HG03342 (cell line): ENCODE measurements at regions not wholly inside any gene's neighbourhood (a gene's known extent, or its start where the extent isn't known, plus 50 kb on each side); places are given as distances from the start of the nearest gene placed in this dataset.
A peak's percentile ranks its signal among the peaks of the same experiment; 100 is the strongest.

Source experiments
- ATAC-seq: cut with Tn5 transposase; IDR thresholded peaks from one replicate; pipeline ENCODE4 v1.9.1; 2021; ENCODE audit warnings: mild to moderate bottlenecking, moderate library complexity; ENCODE audit not compliant: unreplicated experiment

GRCh38 chr5:17428176-17428800 lies 69.7 kb upstream of the TAF11L2 start:
- ATAC-seq: no peak

GRCh38 chr5:17429353-17429752 lies 68.7 kb upstream of the TAF11L2 start:
- ATAC-seq: no peak

- no peak for ATAC-seq
These were observed 67.8 kb upstream of the TAF11L2 start for GRCh38 chr5:17430241-17430640.

GRCh38 chr5:17431272-17432050 lies 66.6 kb upstream of the TAF11L2 start:
- no peak for ATAC-seq

DNA sequence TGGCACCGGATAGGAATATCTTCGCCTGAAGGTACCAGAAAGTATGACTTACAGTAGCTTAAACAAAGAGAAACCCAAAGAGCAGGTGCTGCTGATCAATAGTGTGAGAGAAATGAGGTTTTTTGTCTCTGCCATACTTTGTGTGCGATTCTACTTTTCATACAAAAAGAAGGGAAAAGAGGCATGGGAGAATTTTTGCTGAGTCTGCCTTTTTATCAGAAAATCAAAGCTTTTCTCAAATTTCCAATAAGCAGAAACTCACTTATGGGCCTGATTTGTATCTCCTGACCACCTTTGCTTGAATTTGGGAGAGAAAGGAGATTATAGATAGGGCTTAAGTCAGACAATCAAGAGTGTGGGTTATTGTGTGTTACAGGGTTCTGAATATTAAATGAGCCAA lies 65.5 kb upstream of the TAF11L2 start:
- ATAC-seq: no peak

- ATAC-seq: no peak
These were observed 64.6 kb upstream of the TAF11L2 start for GRCh38 chr5:17433406-17433805.

DNA sequence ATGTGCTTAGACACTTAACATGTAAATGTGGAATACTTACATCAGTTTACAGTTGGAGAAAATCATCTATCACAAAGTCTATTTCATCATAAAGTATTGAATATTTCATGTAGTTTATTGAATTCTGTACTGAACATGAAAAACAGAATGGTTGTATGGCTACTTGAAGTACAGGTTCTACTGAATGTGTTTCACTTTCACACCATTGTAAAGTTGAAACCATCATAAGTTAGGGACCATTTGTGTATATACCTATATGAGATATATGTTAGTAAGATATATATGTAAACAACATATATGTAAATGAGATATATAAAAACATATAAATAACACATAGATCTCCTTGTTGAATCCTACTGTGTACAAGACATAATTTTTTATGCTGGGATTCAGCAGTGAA lies 63.0 kb upstream of the TAF11L2 start:
- ATAC-seq: peak; percentile 46

GRCh38 chr5:17436350-17436749 lies 61.7 kb upstream of the TAF11L2 start:
- ATAC-seq: peak; percentile 44

DNA sequence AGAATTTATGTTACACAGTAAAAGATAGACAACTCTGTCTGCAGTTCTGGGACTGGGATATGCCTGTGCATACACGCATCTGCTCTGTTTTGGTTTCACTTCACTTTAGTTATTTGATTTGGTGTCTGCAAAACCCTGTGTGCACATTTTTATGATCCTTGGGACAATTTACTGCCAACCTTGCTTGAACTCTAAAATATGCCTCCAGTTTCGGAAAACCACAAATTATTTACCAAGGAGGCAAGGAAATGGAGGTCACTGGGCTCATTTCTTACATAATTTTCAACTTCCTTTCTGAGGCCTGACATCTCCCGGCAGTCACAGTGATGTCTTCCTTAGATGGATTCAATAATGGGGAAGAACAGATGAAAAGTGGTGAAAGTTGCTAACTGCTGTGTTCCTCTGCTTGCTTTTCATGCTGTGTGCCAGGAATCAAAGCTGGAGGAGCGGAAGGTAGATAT lies 61.2 kb upstream of the TAF11L2 start:
- peak; percentile 84 for ATAC-seq

- ATAC-seq: no peak
These were observed 60.0 kb upstream of the TAF11L2 start for GRCh38 chr5:17438027-17438426.

DNA sequence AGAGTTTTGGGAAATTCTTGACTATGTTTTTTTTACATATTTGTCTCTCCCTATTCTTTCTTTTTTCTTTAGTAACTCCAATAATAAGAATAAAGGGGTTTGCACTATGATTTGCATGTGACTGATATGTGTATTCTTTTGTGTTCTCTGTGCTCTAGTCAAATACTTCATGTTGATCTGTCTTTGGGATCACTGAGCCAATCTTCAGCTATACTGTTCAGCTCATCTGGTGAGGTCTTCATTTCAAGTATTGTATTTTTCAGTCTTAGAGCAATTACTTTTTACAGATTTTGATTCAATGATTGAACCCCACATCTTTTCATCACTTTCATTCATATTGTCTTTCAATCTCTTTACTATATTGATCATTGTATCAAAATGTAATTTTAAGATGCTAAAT lies 58.1 kb upstream of the TAF11L2 start:
- no peak for ATAC-seq

DNA sequence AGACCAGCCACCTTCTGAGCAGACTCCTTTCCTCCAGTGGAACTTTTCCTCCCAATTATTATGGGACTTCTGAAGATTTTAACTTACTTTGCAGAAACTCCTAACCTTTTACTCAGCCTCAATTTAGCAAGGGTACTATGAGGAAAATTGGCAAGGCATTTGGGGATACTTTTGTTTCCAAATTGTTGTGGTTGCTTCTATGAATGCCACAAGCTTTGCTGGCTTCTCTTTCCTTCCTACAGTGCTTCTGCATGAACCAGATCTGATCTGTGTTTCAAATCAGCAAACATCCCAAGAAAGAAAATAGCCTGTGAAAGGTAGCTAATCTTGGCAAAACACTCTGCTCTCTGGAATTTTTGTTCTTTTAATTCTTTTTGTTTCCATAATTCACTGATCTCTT lies 57.3 kb upstream of the TAF11L2 start:
- ATAC-seq: no peak

DNA sequence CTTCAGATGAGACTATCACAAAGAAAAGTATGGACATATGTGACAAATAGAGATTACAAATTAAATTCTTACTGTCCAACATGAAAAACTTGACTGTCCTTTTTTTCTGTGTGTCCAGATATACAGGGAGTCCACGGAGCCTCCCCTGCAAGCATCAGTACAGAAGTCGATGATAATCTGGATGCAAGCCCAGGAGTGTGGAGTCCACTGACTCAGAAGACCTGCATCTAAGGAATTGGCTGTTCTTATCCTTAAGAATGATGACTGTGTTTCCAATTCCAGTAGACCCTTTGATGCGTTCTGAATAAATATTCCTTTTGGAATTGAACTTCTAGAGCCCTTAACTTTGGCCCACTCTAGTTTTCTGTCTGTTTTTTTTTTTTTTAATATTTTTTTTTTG lies 56.7 kb upstream of the TAF11L2 start:
- ATAC-seq: no peak

DNA sequence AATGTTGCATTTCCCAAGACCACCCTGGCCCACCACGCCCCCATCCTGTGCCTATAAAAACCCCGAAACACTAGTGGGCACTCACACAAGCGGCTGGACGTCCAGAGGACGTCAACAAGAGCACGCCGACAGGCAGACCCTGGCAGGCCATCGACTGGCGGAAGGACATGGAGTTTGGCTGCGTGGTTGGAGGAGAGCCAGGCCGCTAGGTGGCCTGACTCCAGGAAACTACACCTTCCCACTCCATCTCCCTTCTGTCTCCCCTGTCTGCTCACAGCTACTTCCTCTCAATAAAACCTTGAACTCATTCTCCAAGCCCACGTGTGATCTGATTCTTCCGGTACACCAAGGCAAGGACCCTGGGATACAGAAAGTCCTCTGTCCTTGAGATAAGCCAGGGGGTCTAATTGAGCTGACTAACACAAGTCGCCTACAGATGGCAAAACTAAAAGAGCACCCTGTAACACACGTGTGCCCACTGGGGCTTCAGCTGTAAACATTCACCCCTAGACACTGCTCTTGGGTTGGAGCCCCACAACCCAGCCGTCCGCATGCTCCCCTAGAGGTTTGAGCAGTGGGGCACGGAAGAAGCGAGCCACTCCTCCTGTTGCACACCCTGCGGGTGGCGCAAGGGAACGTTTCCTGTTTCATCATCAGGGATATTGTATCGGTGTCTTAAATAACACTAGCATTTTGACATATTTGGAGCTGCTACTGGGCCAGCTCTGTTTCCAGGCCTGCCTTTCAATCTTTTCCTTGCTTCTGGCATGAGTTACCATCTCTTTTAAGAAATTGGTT lies 54.5 kb upstream of the TAF11L2 start:
- ATAC-seq: no peak

- ATAC-seq: no peak
These were observed 53.5 kb upstream of the TAF11L2 start for GRCh38 chr5:17444496-17444895.

DNA sequence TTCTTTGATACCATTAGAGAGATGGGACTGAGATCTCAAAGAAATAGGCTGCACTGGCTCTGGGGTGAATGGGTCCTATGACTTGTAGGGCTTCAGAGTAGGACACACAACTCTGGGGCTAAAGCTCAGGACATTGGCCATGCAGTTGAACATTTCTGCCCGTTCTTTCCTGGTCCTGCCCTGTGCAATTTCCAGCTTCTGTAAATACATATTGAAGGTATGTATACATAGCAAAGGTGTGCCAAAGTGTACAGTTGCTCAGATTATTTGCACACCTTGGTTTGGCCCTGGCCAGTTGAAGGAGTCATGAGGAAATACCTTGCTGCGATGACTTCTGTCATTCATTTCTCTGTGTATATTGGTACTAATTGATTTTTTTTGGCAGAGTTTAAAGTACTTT lies 52.8 kb upstream of the TAF11L2 start:
- no peak for ATAC-seq
